H1 (cell line): ENCODE measurements at regions not wholly inside any gene's neighbourhood (a gene's known extent, or its start where the extent isn't known, plus 50 kb on each side); places are given as distances from the start of the nearest gene placed in this dataset.

ENCODE experiments used
- CTCF ChIA-PET: fragments of 300-600 bp; sonication (Branson Sonifier 250); formaldehyde crosslinking; loops from one replicate; lab custom pipeline; 2021; ENCODE audit not compliant: partially characterized antibody; lab: Charles Lee
- POLR2A ChIA-PET: fragments of 300-600 bp; sonication (Branson Sonifier 250); formaldehyde crosslinking; loops from one replicate; lab custom pipeline; 2021; ENCODE audit warnings: inconsistent platforms; ENCODE audit not compliant: partially characterized antibody; lab: Charles Lee
- DNase-seq, 2 experiments: peaks; one replicate each; pipeline versions ENCODE4 v3.0.0 to v3.0.0-alpha.2; 2010 to 2022; ENCODE audit warnings: low spot score in 2 of 2, low read depth in 1 of 2, mixed read lengths in 1 of 2
- FAIRE-seq: peaks from 2 replicates; lab custom pipeline; 2011; peaks lifted over from hg19 to GRCh38; lab: Jason Lieb, UNC
- H2AFZ ChIP-seq: 2 replicates; pipeline ENCODE4 v1.8.1; 2012; ENCODE audit warnings: low read length, inconsistent platforms
- H2AK5ac ChIP-seq: 2 replicates; pipeline ENCODE4 v1.6.1; 2013; ENCODE audit warnings: low read depth, low read length
- H2BK120ac ChIP-seq: replicated peaks from 2 replicates; pipeline ENCODE3; 2013; ENCODE audit warnings: low read depth, low read length, inconsistent platforms
- H2BK12ac ChIP-seq: 2 replicates; pipeline ENCODE4 v1.6.1; 2013; ENCODE audit warnings: low read depth, low read length
- H2BK15ac ChIP-seq: 2 replicates; pipeline ENCODE4 v1.6.1; 2013; ENCODE audit warnings: low read length
- H2BK20ac ChIP-seq: 2 replicates; pipeline ENCODE4 v1.6.1; 2013; ENCODE audit warnings: low read length
- H2BK5ac ChIP-seq: 2 replicates; pipeline ENCODE4 v1.6.1; 2013; ENCODE audit warnings: low read depth, low read length
- H3K14ac ChIP-seq: 2 replicates; pipeline ENCODE4 v1.6.1; 2013; ENCODE audit warnings: inconsistent platforms; ENCODE audit not compliant: insufficient read length
- H3K18ac ChIP-seq: 2 replicates; pipeline ENCODE4 v1.6.1; 2013; ENCODE audit warnings: low read length; ENCODE audit errors: extremely low read depth
- H3K23ac ChIP-seq: 2 replicates; pipeline ENCODE4 v1.6.1; 2013; ENCODE audit warnings: inconsistent platforms; ENCODE audit not compliant: insufficient read length
- H3K23me2 ChIP-seq: 2 replicates; pipeline ENCODE4 v1.6.1; 2013; ENCODE audit warnings: low read depth, low read length
- H3K27ac ChIP-seq: 2 replicates; pipeline ENCODE4 v1.6.1; 2011; ENCODE audit warnings: low read depth, low read length, inconsistent platforms
- H3K27me3 ChIP-seq, 4 experiments: replicated peaks in 1 of 4; 1 replicate in 1 of 4; 2 replicates in 3 of 4; pipeline versions ENCODE4 v1.6.1 to v1.8.1; 2011 to 2013; ENCODE audit warnings: low read length in 3 of 4, mild to moderate bottlenecking in 3 of 4, inconsistent platforms in 2 of 4, mixed read lengths in 2 of 4, moderate library complexity in 1 of 4; ENCODE audit not compliant: control insufficient read depth in 3 of 4, insufficient read depth in 3 of 4; ENCODE audit errors: extremely low read depth in 1 of 4
- H3K36me3 ChIP-seq, 4 experiments: 2 replicates each; pipeline versions ENCODE4 v1.6.1 to v1.8.1; 2011 to 2013; ENCODE audit warnings: mild to moderate bottlenecking in 4 of 4, low read length in 3 of 4, moderate library complexity in 2 of 4, control low read depth in 1 of 4, inconsistent platforms in 1 of 4; ENCODE audit not compliant: insufficient read depth in 4 of 4, control insufficient read depth in 2 of 4
- H3K4ac ChIP-seq: replicated peaks from 2 replicates; pipeline ENCODE3; 2013; ENCODE audit warnings: low read length, low read depth, mixed read lengths, inconsistent platforms; ENCODE audit not compliant: insufficient read length
- H3K4me1 ChIP-seq, 4 experiments: replicated peaks in 1 of 4; 1 replicate in 1 of 4; 2 replicates in 3 of 4; pipeline versions ENCODE4 v1.6.1 to v1.8.1; 2011 to 2013; ENCODE audit warnings: low read length in 3 of 4, inconsistent platforms in 2 of 4, mixed read lengths in 1 of 4; ENCODE audit not compliant: insufficient read depth in 4 of 4, control insufficient read depth in 3 of 4
- H3K4me2 ChIP-seq, 2 experiments: 2 replicates each; pipeline versions ENCODE4 v1.6.1 to v1.8.1; 2011 to 2013; ENCODE audit warnings: low read depth in 2 of 2, low read length in 2 of 2, control low read depth in 1 of 2, inconsistent platforms in 1 of 2, mild to moderate bottlenecking in 1 of 2; ENCODE audit not compliant: insufficient read depth in 1 of 2
- H3K4me3 ChIP-seq, 4 experiments: fragments of 200-600, 300-600 bp in 1 of 4; sonication (generic), shearing (Covaris generic), sonication (Bioruptor Twin) in 1 of 4; 2 replicates each; pipeline versions ENCODE4 v1.5.1 to v1.8.1; 2011 to 2016; ENCODE audit warnings: low read length in 4 of 4, low read depth in 3 of 4, control low read depth in 2 of 4, inconsistent platforms in 2 of 4, mild to moderate bottlenecking in 2 of 4, mixed read lengths in 1 of 4, moderate library complexity in 1 of 4; ENCODE audit not compliant: insufficient read depth in 2 of 4; ENCODE audit errors: extremely low read depth in 1 of 4
- H3K56ac ChIP-seq: replicated peaks from 2 replicates; pipeline ENCODE3; 2013; ENCODE audit warnings: low read depth, mild to moderate bottlenecking, mixed read lengths, low read length, inconsistent platforms; ENCODE audit not compliant: insufficient read length
- H3K79me1 ChIP-seq: 2 replicates; pipeline ENCODE4 v1.6.1; 2013; ENCODE audit warnings: low read depth, low read length, control low read depth
- H3K79me2 ChIP-seq, 2 experiments: 2 replicates each; pipeline versions ENCODE4 v1.6.1 to v1.8.1; 2012 to 2013; ENCODE audit warnings: low read length in 2 of 2, mild to moderate bottlenecking in 2 of 2, inconsistent platforms in 1 of 2; ENCODE audit not compliant: insufficient read depth in 2 of 2, control insufficient read depth in 1 of 2
- H3K9ac ChIP-seq, 4 experiments: replicated peaks in 1 of 4; 1 replicate in 1 of 4; 2 replicates in 3 of 4; pipeline versions ENCODE4 v1.6.1 to v1.8.1; 2011 to 2013; ENCODE audit warnings: low read depth in 3 of 4, low read length in 3 of 4, control low read depth in 2 of 4, mild to moderate bottlenecking in 2 of 4, moderate library complexity in 2 of 4, inconsistent platforms in 1 of 4; ENCODE audit errors: extremely low read depth in 1 of 4
- H3K9me3 ChIP-seq, 2 experiments: 2 replicates each; pipeline versions ENCODE4 v1.6.1 to v1.8.1; 2012 to 2013; ENCODE audit warnings: mild to moderate bottlenecking in 2 of 2, moderate library complexity in 2 of 2, control low read depth in 1 of 2, inconsistent platforms in 1 of 2, low read depth in 1 of 2, low read length in 1 of 2, mixed read lengths in 1 of 2; ENCODE audit not compliant: insufficient read depth in 2 of 2
- H4K20me1 ChIP-seq, 2 experiments: replicated peaks in 1 of 2; 2 replicates each; pipeline versions ENCODE3 to v1.8.1; 2011 to 2013; ENCODE audit warnings: inconsistent platforms in 2 of 2, low read length in 2 of 2, mild to moderate bottlenecking in 1 of 2; ENCODE audit not compliant: insufficient read depth in 2 of 2, control insufficient read depth in 1 of 2
- H4K5ac ChIP-seq: 2 replicates; pipeline ENCODE4 v1.6.1; 2013; ENCODE audit warnings: low read length, low read depth, mixed read lengths, inconsistent platforms; ENCODE audit not compliant: insufficient read length
- H4K8ac ChIP-seq: 2 replicates; pipeline ENCODE4 v1.8.0; 2013; ENCODE audit warnings: mild to moderate bottlenecking, moderate library complexity, low read length, inconsistent platforms; ENCODE audit not compliant: insufficient read depth; ENCODE audit errors: extremely low read depth
- H4K91ac ChIP-seq: replicated peaks from 2 replicates; pipeline ENCODE3; 2013; ENCODE audit warnings: low read length, mixed read lengths, inconsistent platforms; ENCODE audit not compliant: insufficient read length
- ASH2L ChIP-seq: fragments of 200-600, 300-600 bp; sonication (generic); IDR thresholded peaks from one replicate; pipeline ENCODE4 v1.7.1; 2017; ENCODE audit warnings: low read length
- BACH1 ChIP-seq: IDR thresholded peaks from 2 replicates; pipeline ENCODE4 v1.6.1; 2012; ENCODE audit warnings: low read length, improper control_type of control experiment
- E2F6 ChIP-seq: IDR thresholded peaks from 2 replicates; pipeline ENCODE4 v1.6.1; 2012; ENCODE audit warnings: inconsistent platforms
- EGR1 ChIP-seq: IDR thresholded peaks from 2 replicates; pipeline ENCODE4 v1.6.1; 2011; ENCODE audit warnings: low read depth, low read length, borderline replicate concordance
- GABPA ChIP-seq: IDR thresholded peaks from 2 replicates; pipeline ENCODE4 v1.6.1; 2011; ENCODE audit warnings: mild to moderate bottlenecking, low read length, moderate library complexity, borderline replicate concordance; ENCODE audit not compliant: insufficient read depth
- GTF2F1 ChIP-seq: IDR thresholded peaks from 2 replicates; pipeline ENCODE4 v1.6.1; 2012; ENCODE audit warnings: low read depth, low read length, improper control_type of control experiment, borderline replicate concordance
- KDM5A ChIP-seq: fragments of 200-600 bp; IDR thresholded peaks from 2 replicates; pipeline ENCODE4 v1.7.1; 2012; ENCODE audit warnings: mild to moderate bottlenecking, low read length, inconsistent platforms, mixed read lengths
- PHF8 ChIP-seq: fragments of 200-600 bp; sonication (generic); conservative IDR thresholded peaks from 2 replicates; pipeline ENCODE4 v1.7.1; 2012; ENCODE audit warnings: low read depth, mild to moderate bottlenecking, inconsistent platforms, low read length, moderate library complexity
- RFX5 ChIP-seq: IDR thresholded peaks from 2 replicates; pipeline ENCODE4 v1.6.1; 2011; ENCODE audit warnings: low read depth, low read length, improper control_type of control experiment, borderline replicate concordance
- RXRA ChIP-seq: IDR thresholded peaks from 2 replicates; pipeline ENCODE4 v1.6.1; 2011; ENCODE audit warnings: low read depth, mild to moderate bottlenecking, low read length, moderate library complexity; ENCODE audit not compliant: insufficient read depth
- SIX5 ChIP-seq: IDR thresholded peaks from 2 replicates; pipeline ENCODE4 v1.6.1; 2011; ENCODE audit warnings: mild to moderate bottlenecking, low read depth, low read length
- TBP ChIP-seq: IDR thresholded peaks from 2 replicates; pipeline ENCODE4 v1.6.1; 2011; ENCODE audit warnings: low read depth, low read length, improper control_type of control experiment
- WGBS, 2 experiments: shearing (Covaris generic) in 1 of 2; methylation state at CpG; one replicate each; pipeline versions ENCODE4 v1.1.6 to v1.1.7; 2013 to 2015; ENCODE audit warnings: low lambda C conversion rate in 2 of 2, mixed read lengths in 2 of 2, inconsistent platforms in 1 of 2, low coverage in 1 of 2, missing lambda C conversion rate in 1 of 2; ENCODE audit not compliant: insufficient replicate concordance in 2 of 2, insufficient coverage in 1 of 2, insufficient read length in 1 of 2; ENCODE audit errors: extremely low coverage in 1 of 2, missing lambda C conversion rate in 1 of 2; 5-methylcytosine and 5-hydroxymethylcytosine counted together
- TF ChIP-seq, protein P1 (sequence below): IDR thresholded peaks from 2 replicates; pipeline ENCODE4 v1.6.1; 2012; ENCODE audit warnings: inconsistent platforms

GRCh38 chr10:65670087-65670486 is 1255.7 kb upstream of the LRRTM3 start:
- CTCF ChIA-PET, result no interaction called here
- Histone ChIP-seq H2BK20ac (no peak overlapping the region), H4K91ac (no peak overlapping the region), H2BK5ac (no peak overlapping the region), H2BK120ac (no peak overlapping the region), H3K4me2 (no peak overlapping the region), H3K27me3 (no peaks in the 10 kb centered on the region), H3K36me3 (peaks cover 0 to 3% (median 0%) of the 10 kb centered on the region in 4 experiments; a peak in 2 of 8 replicates), H3K27ac (no peak overlapping the region), H3K79me2 (no peaks in the 10 kb centered on the region), H3K9me3 (peaks cover 0 to 2% of the 10 kb centered on the region in 2 experiments; a peak in 1 of 4 replicates), H3K56ac (no peak overlapping the region), H3K4ac (no peak overlapping the region), H3K18ac (no peak overlapping the region), H3K14ac (no peak overlapping the region), H3K4me1 (no peaks in the 10 kb centered on the region)
- WGBS, 2 experiments, result 100% methylated on average over 3 of the region's 3 CpGs; no CpG with 5 or more reads in 1 of the 2 experiments
- TF ChIP-seq GABPA (no peak), BACH1 (no peak), KDM5A (no peak), RFX5 (no peak), ASH2L (no peak), PHF8 (no peak), E2F6 (no peak), GTF2F1 (no peak), SIX5 (no peak), EGR1 (no peak), RXRA (no peak), TBP (no peak)
- TF ChIP-seq, protein P1, sequence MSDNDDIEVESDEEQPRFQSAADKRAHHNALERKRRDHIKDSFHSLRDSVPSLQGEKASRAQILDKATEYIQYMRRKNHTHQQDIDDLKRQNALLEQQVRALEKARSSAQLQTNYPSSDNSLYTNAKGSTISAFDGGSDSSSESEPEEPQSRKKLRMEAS, result no peak
- TF ChIP-seq, all 59 proteins: peak for 0
- FAIRE-seq (no peak), DNase-seq (no peak)
- Histone ChIP-seq H3K79me1 (no peaks in the 10 kb centered on the region), H3K23ac (no peak overlapping the region), H2AK5ac (no peak overlapping the region), H4K5ac (no peak overlapping the region), H2BK15ac (no peak overlapping the region), H3K9ac (no peak overlapping the region), H3K23me2 (no peaks in the 10 kb centered on the region), H4K20me1 (no peaks in the 10 kb centered on the region), H4K8ac (no peak overlapping the region), H2AFZ (no peak overlapping the region), H2BK12ac (no peak overlapping the region), H3K4me3 (no peak overlapping the region)
- POLR2A ChIA-PET, result no interaction called here
